GM21390 (cell line): ENCODE measurements at regions not wholly inside any gene's neighbourhood (a gene's known extent, or its start where the extent isn't known, plus 50 kb on each side); places are given as distances from the start of the nearest gene placed in this dataset.

Experiments used
- ATAC-seq: cut with Tn5 transposase; IDR thresholded peaks from one replicate; pipeline ENCODE4 v1.9.1; 2021; ENCODE audit not compliant: unreplicated experiment

GRCh38 chr9:28883234-28883633, 1310.0 kb upstream of the C9orf72 start:
- no peak for ATAC-seq

DNA sequence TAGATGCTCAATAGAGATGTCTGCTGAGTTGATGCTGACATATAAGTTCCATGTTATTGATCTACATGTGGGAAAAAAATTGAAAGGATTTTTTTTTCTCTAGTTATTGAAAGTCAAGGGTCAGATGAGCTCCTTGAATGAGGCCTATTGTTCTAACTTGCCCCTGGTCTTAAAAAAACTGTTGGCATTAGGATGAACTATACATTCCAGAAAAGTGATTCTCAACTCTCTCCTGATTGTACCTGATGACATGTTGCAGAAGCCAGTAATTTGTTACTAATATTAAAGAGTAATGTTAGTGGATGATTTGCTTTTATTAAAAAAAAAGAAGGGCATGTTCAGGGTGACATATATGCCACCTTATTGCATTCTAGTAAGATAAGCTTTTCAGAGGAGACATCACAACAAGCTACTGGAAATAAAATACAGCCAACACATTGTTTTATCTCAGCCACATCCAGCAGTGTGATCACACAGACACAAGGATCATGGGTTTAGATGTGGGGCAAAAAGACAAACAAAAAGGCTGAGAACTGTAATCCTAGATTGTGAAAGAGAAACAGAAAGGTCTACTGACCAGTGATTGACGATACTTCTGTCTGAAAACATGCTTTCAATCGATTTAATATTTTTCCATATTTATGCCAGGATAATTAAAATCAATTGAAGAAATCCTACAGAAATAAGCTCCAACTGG, 1314.1 kb upstream of the C9orf72 start:
- ATAC-seq, result no peak

- no peak for ATAC-seq
These were observed 1315.5 kb upstream of the C9orf72 start for GRCh38 chr9:28888806-28889205.

- no peak for ATAC-seq
These were observed 1319.3 kb upstream of the C9orf72 start for GRCh38 chr9:28892538-28892937.

DNA sequence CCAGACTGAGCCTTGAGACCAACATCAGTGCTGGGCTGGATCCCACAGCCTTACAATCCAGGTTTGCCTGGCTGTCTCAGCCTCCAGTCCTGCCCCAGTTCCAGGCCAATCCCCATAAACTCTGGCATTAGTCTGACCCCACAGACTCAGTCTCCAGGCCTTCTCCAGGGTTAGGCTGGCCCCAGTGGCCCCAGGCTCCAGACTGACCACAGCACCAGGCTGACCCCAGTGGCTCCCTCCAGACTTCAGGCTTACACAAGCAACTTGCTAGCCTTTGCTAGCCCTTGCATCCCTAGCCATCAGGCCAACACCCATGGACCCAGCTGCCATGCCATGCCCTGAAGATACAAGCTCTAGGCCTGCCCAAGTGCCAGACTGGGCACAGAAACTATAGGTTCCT, 1326.0 kb upstream of the C9orf72 start:
- no peak for ATAC-seq

- ATAC-seq, result no peak
These were observed 1326.6 kb upstream of the C9orf72 start for GRCh38 chr9:28899926-28900325.

DNA sequence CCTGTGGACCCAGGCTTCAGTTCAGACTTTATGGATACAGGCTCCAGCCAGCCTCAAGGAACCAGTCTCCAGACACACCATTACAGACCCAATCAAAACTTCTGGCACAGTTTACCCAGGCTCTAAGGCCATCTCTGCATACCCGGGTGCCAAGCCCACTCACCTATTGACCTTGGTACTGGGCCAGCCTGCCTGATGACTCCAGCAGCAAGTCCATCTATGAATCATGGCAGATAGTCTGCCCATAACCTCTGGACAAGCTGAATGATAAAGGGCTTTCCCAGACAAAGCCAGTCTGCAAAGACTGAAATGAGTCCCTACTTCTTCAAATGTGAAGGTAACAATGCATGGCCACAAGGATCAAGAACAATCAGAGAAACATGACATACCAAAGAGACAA, 1327.1 kb upstream of the C9orf72 start:
- ATAC-seq, result no peak

DNA sequence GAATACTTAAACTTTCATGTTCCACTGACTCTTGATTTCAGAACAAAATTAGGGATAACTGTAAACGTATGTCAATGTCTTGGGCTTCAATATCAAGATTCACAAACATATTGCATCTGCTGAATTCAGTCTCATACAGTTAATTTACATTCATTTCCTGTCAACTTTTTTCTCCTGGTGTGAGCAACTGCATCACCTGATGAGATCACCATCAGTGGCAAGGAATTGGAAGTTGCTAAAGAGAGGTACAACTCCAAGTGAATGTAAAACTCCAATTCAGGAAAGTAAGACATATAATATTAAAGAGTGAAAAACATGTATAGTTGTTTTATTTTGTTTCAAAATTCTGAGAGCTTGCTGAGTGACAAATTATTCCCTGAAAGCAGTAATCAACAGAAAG, 1336.2 kb upstream of the C9orf72 start:
- ATAC-seq, result no peak

DNA sequence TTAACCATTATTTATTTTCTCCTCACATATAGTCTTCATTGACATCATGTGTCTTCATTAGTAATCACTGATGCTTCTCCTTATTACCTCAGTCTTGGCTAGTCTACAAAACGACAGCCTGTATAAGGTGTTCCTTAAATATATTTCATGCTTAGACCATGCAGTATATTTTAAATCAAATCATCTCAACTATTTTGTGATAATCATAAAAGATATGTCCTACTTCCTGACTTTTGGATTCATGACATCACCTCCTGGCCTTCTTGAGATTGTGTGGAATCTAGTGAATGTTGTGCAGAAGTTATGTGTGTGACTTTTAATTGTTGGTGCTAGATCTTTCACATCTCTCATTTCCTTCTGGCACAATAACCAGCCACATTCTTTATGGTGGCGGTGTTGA, 1339.3 kb upstream of the C9orf72 start:
- ATAC-seq, result no peak

GRCh38 chr9:28915202-28915930, 1342.1 kb upstream of the C9orf72 start:
- ATAC-seq, result no peak

DNA sequence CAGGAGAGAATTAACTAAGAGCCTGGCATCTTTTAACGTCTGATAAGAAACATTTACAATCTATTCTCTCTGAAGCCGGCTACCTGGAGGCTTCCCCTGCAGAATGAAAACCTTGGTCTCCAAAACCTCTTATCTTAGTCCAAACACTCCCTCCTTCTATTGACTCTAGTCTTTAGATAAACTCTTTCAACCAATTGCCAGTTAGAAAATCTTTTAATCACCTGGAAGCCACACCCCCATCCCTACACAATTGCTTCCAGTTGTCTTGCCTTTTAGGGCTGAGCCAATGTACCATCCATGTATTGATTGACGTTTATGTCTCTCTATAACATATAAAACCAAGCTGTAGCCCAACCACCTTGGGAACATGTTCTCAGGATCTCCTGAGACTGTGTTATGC, 1343.1 kb upstream of the C9orf72 start:
- ATAC-seq, result no peak

- ATAC-seq, result no peak
These were observed 1348.7 kb upstream of the C9orf72 start for GRCh38 chr9:28921857-28922500.

DNA sequence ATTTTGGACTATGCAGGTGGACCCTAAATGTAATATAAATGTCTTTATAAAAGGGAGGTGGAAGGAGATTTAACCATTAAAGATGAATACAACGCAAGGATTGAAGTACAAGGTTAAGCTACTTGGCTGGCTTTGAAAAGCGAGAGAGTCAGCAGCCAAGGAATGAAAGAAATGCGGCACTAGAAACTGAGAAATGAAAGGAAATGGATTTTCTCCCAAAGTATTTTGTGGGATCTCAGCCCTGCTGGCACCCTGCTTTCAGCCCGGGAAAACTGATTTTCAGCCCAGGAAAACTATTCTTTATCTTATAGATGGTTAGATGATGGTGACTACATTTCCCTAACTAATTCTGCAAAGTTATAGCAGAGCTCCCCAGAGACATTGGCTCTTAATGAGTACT, 1349.6 kb upstream of the C9orf72 start:
- no peak for ATAC-seq

DNA sequence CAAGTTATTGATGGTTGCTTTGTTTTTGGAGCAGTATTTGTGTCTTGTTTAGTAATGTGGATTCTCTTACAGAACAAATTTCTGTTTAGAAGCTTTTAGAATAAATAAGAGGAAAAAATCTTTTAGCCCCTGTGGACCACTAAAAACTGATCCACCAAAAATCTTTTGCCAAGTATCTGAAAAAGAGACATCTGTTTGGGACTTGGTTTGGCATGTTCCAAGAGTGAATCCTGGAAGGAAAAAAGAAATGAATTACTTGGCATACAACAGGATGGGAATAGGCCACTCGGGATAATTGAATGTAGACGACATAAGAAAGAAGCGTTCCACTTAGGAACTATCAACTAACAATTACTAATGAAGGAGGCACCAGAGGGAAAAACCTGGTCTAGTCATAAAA, 1350.1 kb upstream of the C9orf72 start:
- no peak for ATAC-seq

GRCh38 chr9:28925157-28925556, 1351.9 kb upstream of the C9orf72 start:
- no peak for ATAC-seq

GRCh38 chr9:28926306-28926705, 1353.0 kb upstream of the C9orf72 start:
- ATAC-seq, result no peak

- no peak for ATAC-seq
These were observed 1354.4 kb upstream of the C9orf72 start for GRCh38 chr9:28927691-28928090.

DNA sequence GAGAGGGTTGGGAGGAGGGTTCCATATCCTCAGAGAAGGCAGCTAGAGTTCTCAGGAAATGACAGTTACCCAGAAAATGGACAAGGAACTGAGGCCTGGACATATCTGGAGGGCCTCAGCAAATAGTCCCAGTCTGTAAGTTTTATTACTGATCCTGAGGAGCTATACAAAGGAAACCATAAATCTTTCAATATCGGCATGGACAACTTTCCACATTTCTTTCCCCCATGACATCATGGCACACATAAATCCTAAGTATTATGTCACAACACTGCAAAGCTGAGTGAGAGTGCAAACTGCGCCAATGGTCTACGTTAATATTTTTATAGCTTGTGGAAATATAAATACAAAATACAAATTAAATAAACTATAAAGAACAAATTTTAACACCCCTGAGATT, 1356.2 kb upstream of the C9orf72 start:
- ATAC-seq, result no peak

GRCh38 chr9:28930766-28931165, 1357.5 kb upstream of the C9orf72 start:
- no peak for ATAC-seq

- no peak for ATAC-seq
These were observed 1360.8 kb upstream of the C9orf72 start for GRCh38 chr9:28934111-28934510.

DNA sequence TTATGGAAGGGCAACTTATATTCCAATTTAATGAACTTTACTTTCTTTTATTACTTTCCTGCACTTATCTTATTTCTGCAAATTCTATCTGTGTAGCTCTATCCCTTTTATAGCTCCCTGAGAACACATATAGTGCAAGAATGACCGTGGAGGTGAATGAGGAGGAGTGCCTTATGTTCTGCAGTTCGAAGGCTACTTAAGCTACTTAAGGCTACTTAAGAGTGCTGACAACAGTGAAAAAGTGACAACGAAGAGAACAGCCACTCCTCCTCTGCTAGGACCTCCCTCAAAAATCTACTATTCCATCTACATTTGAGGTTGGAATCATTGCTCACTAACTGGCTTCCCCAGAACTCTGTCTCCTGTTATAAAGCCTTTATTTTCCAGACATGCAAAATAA, 1365.7 kb upstream of the C9orf72 start:
- no peak for ATAC-seq

DNA sequence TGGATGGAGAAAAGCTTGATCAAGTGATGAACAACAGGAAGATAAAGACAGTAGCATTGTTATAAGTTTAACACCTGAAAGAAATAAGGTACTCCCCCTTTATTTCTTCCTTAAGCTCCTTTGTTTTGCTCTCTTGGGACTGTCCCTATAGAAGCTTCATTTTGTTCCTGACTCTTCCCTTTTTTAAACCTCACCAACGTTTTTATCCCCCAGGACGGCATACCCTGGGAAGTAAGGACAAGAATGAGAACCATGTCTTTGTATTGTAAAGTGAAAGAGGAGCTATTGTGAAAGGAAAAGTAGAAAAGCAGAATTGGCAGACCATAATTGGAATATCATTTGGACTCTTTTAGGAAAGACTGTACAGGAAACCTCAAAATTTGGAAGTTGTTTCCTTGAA, 1368.6 kb upstream of the C9orf72 start:
- ATAC-seq, result no peak
